ENCODE measurements at regions not wholly inside any gene's neighbourhood (a gene's known extent, or its start where the extent isn't known, plus 50 kb on each side); places are given as distances from the start of the nearest gene placed in this dataset.

DNA sequence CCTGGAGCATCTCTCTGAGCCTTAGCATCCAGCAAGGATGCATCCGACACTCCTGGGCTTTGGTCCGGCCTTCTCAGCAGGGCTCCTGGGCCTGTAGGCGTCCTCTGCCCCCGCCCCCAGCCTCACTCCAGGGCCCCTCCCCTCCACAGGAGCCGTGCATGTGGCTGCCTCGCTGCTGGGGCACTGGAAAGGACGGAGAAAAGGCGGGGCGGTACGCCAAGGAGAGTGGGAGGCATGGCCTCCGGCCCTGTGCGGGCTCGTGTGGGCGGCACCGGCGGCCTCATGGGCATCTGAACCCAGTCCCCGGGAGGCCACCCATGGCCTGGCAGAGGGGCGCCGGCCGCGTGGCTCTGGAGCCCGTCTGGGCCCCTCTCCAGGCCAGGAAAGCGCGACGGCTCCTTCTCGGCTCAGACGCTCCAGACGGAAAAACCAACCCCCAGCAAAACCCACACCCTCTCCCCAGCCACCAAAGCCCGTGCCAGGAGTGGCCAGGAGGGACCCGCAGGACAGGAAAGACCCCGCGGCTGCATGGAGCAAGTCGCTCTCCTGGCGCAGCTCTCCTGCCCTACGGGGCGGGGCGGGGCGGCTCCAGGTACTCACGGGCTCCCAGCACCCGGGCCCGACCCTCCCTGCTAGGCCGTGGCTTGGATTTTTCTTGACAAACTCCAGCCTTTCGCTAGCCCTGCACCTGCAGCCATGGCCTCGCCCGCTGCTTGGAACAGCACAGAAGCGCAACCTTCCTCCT lies 419.9 kb downstream of the QKI start:
- no peak for DNase-seq (ENCODE audit: low spot score)

DNA sequence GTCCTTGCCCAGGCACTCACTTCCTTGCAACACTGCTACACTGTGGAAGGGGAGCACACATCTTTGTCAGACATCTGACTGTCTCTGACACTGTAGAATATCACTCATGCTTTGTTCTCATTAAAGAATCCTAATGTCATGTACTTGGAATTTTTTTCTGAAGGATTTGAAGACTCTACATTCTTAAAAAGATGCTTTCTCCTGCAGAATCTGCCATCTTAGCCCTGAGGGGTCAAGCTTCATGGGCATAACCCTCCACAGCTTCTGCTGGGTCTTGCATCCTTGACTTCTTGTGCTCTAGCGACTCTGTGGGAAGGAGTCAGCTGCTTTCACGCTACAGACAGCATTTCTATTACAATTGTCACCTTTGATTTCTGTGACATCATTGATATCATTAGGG lies 417.2 kb downstream of the QKI start:
- DNase-seq (ENCODE audit: low spot score), result no peak

DNA sequence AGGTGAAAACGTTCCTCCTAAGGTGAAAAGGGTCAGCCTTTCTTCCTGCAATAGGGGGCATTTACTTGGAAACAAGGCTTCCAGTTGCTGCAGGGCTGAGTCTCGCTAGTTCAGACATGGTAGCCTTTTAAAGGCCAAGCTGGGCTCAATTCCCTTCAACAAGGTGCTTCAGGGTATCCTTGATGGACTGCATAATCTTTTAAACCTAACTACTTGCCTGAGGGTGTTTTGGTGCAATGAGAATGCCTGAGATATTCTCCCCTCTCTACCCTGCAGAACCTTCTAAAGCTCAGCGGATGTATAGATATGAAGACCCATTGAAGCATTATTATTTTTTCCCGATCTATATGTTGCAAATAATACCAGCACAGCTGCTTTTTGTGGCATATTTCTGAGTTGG lies 416.1 kb downstream of the QKI start:
- DNase-seq (ENCODE audit: low spot score), result no peak

DNA sequence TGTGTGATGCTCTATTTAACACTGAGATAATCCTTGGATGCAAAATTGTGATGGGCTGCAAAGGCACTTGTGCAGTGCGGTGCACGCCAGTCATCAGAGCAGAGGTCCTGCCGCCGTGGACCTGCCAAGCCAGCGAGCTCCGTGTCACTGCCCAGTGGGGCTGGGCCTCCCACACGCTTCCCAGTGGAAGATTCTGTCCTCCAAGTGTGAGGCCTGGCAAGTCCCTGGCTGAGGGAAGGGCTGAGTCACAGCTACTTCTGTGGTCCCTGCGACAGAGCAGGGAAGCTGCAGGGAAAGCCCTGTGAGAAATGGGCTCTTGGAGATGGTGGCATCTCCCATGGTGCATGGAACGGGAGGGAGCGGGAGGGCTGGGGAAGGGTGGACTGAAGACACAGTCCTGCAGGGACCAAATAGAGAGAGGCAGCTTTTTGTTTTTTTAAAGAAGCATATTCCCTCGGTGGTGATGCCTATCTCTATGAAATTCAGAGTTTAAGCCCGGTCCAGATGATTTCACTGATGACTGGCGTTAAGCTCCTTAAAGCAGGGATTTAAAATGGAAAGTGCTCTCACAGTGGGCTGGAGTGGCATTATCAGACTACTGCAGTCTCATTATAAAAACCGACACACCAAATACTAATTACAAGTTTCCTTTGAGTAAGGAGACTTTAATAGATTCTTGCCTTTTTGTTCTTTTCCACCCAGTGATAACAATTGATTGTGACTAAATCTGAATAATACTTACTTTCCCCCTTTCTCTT lies 413.7 kb downstream of the QKI start:
- peak; percentile 45 for DNase-seq (ENCODE audit: low spot score)

DNA sequence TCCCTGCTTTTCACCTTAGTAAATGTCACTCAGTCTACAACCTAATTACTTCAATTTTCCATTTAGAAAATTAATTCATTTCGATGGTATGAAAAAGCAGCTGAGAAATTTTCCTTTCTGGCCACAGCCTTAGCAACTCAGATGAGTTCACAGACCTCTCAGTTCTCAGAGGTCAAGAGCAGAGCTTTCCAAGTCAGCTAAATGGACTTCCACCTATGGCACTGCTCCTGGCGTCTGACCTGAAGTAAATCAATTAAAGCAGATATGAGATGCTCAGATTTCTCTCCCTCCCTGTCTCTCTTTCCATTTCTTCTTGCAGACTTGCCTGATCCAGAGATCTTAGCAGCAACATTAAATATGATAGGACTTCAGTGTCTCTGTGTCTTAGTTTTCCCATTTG lies 412.6 kb downstream of the QKI start:
- no peak for DNase-seq (ENCODE audit: low spot score)

DNA sequence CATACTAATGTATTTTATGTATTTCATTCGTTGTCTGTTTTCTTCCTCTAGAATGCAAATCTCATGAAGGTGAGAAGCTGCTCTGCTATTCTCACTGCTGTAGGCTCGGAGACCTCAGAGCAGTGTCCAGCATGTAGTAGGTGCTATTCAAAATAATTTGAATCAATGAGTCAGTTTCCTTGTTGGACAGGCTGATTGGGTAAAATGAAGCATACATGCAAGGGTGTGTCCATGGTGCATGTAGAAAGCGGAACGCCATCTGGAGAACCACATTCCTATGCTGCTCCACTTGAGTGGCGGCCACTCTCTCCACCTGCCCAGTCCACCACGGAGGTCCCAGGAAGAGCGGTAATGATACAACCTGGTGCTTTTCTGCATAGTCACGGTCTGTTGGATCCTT lies 412.1 kb downstream of the QKI start:
- no peak for DNase-seq (ENCODE audit: low spot score)

DNA sequence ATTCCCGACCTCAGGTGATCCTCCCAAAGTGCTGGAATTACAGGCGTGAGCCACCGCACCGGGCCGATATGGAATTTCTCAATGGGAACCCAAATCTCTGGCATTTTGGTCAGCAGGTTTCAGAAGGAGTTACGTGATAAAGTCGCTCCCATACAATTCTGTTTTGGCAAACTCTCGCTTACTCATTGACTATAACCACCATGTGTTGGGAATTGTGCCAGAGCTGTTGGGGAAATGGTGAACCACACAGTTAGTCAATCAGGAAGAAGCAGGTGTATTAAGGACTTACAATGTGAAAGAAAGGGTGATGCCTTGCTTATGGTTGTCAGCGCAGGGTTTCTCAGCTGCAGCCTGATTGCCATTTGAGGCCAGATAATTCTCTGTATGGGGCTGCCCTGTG lies 410.5 kb downstream of the QKI start:
- DNase-seq (ENCODE audit: low spot score), result no peak

DNA sequence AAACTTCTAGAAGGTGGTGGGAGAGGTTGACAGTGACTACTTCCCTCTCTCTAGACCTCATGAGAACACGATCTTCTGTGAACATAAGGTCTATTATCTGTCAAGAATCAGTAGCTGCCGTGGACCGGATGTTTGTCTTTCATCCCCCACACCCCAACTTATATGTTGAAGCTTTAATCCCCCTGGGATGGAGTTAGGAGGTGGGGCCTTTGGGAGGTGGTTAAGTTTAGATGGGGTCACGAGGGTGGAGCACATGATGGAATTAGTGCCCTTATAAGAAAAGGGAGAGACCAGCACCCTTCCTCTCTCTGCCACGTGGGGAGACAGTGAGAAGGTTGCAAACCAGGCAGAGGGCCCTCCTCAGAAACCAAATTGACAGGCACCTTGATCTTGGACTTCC lies 409.1 kb downstream of the QKI start:
- no peak for DNase-seq (ENCODE audit: low spot score)

DNA sequence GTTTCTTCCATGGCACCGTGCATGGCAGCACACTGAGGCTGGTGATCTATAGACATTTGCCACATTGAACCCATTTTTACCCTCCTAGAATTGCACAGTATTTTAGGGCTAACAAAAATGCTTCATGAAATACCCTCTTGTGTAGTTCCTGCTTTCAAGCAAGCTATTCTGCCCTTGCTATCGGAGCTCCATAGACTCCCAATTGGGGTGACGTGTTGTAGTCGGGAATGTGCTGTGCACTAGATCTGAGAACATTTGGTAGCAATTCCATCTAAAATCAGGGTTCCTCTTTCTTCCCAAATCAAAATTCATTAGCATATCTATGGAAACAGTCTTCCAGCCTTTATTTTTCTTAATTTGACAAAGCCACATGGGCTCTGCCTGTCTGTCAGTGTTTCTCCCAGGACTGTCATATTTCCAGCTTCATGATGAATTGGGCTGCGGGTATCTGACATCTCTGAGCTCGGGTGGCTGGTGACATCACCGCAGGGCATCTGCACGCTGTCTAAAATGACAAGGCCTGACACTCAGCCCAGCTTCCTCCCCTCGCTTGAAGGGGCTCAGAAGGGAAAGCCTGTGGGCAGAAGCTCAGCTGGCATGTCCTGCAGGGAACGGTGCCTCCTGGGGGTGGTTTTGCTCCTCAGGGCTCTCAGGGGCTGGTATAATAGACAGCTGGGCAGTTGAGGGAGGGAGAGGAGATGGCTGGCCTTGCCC lies 406.4 kb downstream of the QKI start:
- no peak for DNase-seq (ENCODE audit: low spot score)

DNA sequence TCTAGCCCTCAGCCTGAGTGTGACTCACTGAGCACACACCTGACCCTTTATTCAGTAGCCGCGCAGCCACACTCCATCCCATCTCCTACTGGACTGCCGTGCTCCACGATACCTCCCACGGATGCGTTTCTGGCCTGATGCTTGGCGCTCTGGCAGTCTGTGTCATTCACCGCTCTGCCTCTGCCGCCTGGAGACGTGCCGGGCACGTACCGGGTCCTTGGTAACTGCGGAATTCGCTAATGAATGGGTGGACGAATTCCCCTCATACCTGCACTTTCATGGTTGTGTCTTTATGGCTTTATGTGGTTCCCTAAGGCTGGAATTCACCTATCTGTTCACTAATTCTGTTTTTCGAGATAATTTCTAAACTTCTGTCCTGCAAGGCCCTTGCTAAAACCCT lies 405.7 kb downstream of the QKI start:
- DNase-seq (ENCODE audit: low spot score), result no peak

DNA sequence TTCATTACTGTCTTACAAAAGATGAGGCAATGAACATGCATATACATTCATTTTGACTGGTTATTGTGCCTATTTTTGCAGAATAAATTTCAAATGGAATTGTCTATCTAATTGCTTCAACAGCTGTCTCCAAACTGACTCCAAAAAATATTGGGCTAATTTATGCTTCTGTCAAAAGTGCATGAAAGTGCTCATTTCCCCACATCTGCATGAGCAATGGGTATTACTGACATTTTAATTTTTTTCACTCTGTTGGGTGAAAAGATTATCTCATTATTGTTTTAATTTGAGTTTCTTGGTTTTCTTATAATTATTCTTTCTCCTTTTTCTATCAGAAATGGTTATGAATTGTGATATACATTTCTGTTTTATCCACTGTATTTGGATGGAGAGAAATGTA lies 404.2 kb downstream of the QKI start:
- no peak for DNase-seq (ENCODE audit: low spot score)

DNA sequence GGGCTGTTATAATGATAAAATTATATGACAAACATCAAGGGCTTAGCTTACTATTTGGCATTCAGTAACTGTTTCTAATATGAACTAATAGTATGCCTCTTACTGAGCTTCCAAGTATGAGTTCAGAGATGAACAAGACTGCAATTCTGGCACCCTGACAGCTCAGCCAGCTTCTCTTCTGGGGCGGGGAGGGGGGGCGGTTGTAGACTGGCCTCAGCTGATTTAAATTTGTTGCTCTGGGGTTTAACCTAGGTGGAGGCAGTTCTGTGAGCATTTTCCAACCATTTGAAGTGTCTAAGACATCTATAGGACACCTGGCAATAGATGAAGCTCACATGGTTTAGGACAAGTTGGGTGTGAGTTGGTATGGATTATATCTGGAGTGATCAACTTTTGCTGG lies 401.9 kb downstream of the QKI start:
- no peak for DNase-seq (ENCODE audit: low spot score)

DNA sequence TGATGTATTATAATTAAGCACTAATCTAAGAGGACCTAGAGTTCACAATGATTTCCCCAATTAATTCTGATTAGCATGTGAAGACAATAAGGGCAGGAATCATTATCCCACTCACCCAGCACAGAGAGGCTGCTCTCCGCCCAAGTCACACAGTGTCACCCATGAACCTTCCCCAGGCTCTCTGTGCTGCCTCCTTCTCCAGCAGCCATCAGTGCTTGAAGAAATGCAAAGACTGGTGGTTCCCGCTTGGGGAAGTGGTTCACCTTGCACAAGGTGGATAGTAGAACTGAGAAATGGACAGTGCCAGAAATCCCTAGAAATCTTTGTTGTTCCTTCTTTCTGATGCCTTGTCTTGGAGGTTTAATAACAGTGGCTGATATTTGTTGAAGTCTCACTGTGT lies 401.3 kb downstream of the QKI start:
- no peak for DNase-seq (ENCODE audit: low spot score)

DNA sequence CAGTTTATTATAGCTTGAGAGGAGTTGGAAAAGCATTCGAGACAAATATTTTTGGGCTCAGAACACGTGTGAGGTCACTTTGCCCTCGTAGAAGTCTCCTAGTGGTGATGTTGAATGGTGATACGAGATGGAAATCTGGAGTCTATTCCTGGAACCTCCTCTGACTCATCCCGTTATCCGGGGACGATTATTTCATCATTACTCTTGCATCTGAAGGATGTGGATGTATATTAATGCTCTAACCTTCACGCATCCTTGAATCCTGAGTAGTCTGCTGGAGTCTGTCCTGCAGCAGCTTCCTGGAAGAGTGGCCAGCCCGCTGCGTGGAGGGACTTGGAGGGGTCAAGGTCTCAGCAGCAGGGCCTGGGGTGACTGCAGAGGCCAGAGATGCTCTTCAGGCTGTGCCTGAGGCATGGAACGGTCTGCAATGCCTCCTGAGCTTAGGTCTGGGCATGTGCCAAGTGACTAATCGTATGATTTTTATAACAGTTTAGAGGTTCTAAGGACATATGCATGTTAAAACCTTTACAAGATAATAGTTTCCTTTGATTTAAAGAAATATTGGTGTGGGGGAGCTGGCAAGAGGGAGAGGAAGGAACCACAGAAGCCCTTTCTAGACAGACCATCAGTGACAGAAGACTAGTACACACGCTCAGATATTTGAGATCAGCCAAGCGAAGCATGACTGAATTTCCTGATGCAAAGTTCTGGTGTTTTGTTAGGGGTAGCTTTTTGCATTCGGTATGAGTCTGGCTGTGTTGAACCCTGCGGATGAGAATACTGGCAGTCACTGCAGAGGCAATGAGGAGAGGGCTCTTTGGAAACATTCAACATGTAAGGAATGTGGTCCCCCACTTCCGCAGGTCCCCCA lies 400.2 kb downstream of the QKI start:
- peak; percentile 91 for DNase-seq (ENCODE audit: low spot score)

DNA sequence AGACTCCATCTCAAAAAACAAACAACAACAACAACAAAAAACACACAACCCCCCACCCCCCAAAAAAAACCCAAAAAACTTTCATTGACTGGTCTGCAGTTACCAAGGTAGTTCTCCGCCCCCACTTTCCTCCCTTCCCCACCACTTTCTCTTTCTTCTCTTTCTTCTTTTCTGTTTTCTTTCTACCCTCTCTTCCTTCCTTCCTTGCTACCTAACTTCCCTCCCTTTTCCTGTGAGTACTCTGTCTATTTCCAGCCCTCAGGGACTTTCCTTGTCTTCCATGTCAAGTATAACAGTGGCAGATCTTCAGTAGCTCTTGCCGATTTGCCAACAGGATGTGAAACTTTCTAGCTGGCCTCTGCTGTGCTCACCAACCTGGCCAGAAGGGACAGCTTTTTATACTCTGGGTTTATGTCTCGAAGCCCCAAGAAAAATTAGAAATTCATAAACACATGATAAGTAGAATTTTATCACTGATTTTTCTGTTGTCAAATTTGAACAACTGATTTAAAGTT lies 399.5 kb downstream of the QKI start:
- DNase-seq (ENCODE audit: low spot score), result no peak

DNA sequence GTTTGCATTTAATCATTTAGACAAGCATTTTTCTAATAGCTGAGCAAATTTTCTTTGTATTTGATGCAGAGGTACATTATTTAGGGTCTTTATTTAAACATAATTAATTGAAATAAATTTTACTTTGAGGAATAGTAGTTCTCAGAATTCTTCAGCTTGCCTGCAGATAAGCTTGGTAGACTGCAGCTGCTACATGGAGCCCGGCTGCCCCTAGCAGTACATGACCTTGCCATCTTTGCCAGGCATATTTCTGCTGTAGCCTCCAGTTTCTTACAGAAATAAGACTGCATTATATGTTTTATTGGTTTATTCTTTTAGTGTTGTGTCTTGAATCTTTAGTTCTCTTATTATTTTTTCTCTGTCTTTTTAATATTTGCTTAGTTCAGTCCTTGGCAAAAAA lies 396.8 kb downstream of the QKI start:
- DNase-seq (ENCODE audit: low spot score), result no peak

DNA sequence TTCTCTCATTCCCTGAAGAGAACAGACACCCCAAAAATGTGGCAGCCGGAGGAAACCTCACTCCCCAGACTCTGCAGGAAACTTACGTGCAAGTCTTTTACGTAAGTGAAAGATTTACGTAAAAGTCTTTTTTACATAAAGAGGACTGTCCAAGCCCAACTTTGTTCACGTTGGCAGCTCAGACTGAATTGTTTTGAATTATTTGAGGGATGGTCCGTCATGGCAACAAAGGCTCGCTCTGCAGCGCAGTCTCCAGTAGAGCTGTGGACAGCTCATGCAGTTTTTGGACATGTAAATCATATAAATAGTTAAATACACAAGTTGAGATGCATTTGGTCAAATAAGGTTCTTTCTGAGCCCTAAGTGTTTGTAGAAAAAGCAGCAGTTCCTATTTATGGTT lies 394.8 kb downstream of the QKI start:
- no peak for DNase-seq (ENCODE audit: low spot score)

DNA sequence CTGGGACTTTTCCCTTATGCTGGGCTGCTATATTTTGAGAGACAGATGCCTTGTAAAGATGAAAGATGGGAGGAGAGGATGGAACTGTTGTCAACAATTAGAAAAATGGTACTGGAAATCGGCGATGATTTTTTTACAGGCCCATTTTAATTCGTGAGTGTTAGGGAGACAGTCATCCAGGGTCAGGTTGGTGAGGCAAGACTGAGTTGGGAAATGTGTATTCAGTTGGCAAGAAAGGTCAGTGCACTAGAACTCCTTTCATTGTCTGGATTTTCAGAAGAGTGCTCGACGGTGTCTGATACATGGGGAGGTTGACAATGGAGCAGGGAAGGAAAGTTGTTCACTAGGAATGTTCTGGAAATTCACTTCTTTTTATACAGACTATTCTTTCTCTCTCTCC lies 394.4 kb downstream of the QKI start:
- DNase-seq (ENCODE audit: low spot score), result no peak

DNA sequence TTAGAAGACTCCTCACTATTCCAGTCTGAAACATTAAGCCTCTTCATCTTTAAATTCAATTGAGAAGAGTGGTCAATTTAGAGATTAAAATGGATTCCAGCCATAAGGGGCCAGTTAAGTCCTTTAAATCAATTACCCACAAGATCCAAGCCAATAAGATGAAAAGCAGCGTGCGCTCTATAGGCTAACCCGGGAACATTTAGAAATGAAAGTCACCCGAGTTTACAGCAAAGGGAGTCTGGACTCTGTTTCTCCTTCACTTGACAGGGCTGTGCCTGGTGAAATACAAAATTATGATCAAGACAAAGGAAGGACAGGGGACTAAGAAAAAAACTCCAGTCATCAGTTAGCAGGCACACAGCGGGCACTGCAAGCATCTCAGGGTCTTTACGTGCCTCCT lies 393.7 kb downstream of the QKI start:
- no peak for DNase-seq (ENCODE audit: low spot score)

DNA sequence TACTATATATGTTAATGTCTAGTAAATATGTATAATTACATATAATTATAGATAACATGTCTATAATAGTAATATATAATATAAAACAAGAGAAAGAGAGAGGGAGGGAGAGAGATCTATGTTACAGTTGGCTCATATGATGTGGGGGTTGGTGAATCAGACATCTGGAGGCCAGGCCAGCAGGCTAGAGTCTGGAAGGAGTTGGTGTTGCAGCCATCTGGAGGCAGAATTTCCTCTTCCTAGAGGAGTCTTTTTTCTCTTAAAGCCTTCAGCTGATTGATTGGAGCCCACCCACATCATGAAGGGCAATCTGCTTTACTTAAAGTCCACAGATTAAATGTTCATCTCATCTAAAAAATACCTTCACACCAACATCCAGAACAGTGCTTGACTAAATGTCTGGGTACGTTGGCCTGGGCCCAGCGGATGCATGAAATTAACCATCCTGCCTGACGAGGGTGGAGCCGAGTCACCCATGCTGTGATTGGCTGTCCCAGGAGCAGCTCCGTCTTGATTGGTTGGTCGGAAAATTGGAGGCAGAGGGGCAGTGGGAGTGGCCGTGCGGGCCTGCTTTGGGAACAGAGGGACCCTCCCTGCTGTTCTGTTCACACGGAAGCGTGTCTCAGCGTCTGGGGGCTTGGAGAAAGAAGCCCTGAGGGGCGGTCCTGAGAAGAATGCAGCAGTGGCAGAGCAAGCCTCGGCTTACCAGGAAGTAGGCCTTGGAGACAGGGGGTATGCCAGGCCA lies 392.4 kb downstream of the QKI start:
- DNase-seq (ENCODE audit: low spot score), result no peak

DNA sequence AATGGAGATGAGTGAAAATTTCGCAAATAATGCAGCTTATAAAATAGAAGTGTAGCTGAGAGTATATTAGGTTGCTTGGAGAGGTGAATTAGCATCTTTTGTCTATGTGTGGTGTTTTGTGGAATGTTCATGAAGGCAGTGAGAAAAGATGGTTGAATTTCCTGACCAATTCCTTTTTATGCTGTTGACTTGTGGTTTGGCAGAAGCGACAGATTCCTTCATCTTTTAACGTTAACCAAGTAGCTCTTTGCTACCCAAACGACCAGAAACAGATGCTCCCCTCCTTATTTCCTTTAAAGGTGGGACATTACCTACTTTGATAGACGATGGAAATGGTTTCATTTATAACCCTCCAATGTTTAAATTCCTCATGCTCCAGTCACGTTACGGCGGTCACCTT lies 390.5 kb downstream of the QKI start:
- DNase-seq (ENCODE audit: low spot score), result no peak
